Muscle of leg (tissue), 3 donors: ENCODE measurements at regions not wholly inside any gene's neighbourhood (a gene's known extent, or its start where the extent isn't known, plus 50 kb on each side); places are given as distances from the start of the nearest gene placed in this dataset.

ENCODE experiments used
- DNase-seq: peaks from one replicate; pipeline ENCODE4 v3.0.0; 2013
- H3K27ac ChIP-seq: one replicate; pipeline ENCODE4 v1.5.1; 2013; ENCODE audit warnings: mild to moderate bottlenecking, low read length, control low read depth
- H3K27me3 ChIP-seq: one replicate; pipeline ENCODE4 v1.6.1; 2013; ENCODE audit warnings: low read length; ENCODE audit not compliant: control insufficient read depth, insufficient read depth
- H3K36me3 ChIP-seq: one replicate; pipeline ENCODE4 v1.6.1; 2013; ENCODE audit warnings: low read length; ENCODE audit not compliant: control insufficient read depth, insufficient read depth
- H3K4me1 ChIP-seq: one replicate; pipeline ENCODE4 v1.6.1; 2013; ENCODE audit warnings: low read length; ENCODE audit not compliant: control insufficient read depth, insufficient read depth
- H3K4me3 ChIP-seq: one replicate; pipeline ENCODE4 v1.5.1; 2013; ENCODE audit warnings: low read length, control low read depth
- H3K9me3 ChIP-seq: replicated peaks from 2 replicates; pipeline ENCODE4 v1.6.1; 2013; ENCODE audit warnings: low read depth, low read length; ENCODE audit not compliant: control insufficient read depth
- WGBS: methylation state at CpG from one replicate; pipeline ENCODE4 v1.1.5; 2013; ENCODE audit warnings: missing lambda C conversion rate; ENCODE audit not compliant: insufficient coverage; 5-methylcytosine and 5-hydroxymethylcytosine counted together

- DNase-seq, result peak; percentile 89
- WGBS, result 42% methylated on average over 14 of the region's 21 CpGs
- Histone ChIP-seq H3K27me3 (peaks cover 9% of the 10 kb centered on the region), H3K36me3 (no peaks in the 10 kb centered on the region), H3K4me1 (peaks cover 69% of the 10 kb centered on the region), H3K27ac (peak overlapping the region; percentile 97), H3K4me3 (no peak overlapping the region), H3K9me3 (no peaks in the 10 kb centered on the region)
Observed at GRCh38 chr9:134538856-134539566, 102.6 kb upstream of the COL5A1 start.

DNA sequence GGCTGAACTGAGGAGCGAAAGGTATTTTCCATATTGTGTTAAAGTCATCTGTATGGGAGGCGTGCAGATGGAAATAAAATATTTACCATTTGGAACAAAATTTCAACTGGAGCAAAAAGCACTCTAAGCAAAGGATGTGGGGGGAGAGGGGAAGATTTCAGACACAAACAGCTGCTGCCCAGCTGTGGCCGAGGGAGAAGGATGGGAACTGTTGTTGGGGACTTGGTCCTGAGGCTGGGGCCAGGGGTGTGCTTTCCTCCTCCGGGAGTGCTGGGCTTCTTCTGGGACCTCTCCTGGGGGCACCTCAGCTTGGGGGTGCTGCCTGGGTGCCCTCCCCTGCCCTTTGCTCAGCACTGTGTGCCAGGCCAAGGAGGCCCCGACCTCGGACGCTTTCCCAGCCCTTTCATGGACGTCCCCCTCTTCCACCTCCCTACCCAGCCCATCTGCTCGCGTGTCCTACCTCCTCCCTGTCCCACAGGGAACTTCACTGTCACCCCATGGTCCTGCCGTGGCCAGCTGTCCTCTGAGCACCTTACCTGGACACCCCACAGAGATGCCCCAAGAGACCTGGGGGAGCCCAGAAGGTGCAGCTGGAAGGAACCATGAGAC lies 101.9 kb upstream of the COL5A1 start:
- H3K4me1 ChIP-seq, result peaks cover 70% of the 10 kb centered on the region
- H3K36me3 ChIP-seq, result no peaks in the 10 kb centered on the region
- no peak overlapping the region for H3K4me3 ChIP-seq
- no peaks in the 10 kb centered on the region for H3K9me3 ChIP-seq
- DNase-seq, result peak; percentile 96
- H3K27ac ChIP-seq, result peak overlapping the region; percentile 97
- WGBS, result 11% methylated on average over 8 of the region's 11 CpGs
- H3K27me3 ChIP-seq, result peaks cover 15% of the 10 kb centered on the region

GRCh38 chr9:134540276-134541096 lies 101.1 kb upstream of the COL5A1 start:
- no peaks in the 10 kb centered on the region for H3K9me3 ChIP-seq
- no peaks in the 10 kb centered on the region for H3K36me3 ChIP-seq
- peaks cover 19% of the 10 kb centered on the region for H3K27me3 ChIP-seq
- peaks cover 76% of the 10 kb centered on the region for H3K4me1 ChIP-seq
- peak overlapping the region; percentile 97 for H3K27ac ChIP-seq
- DNase-seq, result peak; percentile 82
- no peak overlapping the region for H3K4me3 ChIP-seq
- WGBS, result 3% methylated on average over 5 of the region's 19 CpGs

- no peak for DNase-seq
- Histone ChIP-seq H3K4me1 (peaks cover 81% of the 10 kb centered on the region), H3K36me3 (no peaks in the 10 kb centered on the region), H3K27me3 (peaks cover 23% of the 10 kb centered on the region), H3K9me3 (no peaks in the 10 kb centered on the region), H3K4me3 (no peak overlapping the region), H3K27ac (peak overlapping the region; percentile 97)
- 50% methylated on average over 19 of the region's 24 CpGs for WGBS
Observed at GRCh38 chr9:134541097-134541747, 100.4 kb upstream of the COL5A1 start.

DNA sequence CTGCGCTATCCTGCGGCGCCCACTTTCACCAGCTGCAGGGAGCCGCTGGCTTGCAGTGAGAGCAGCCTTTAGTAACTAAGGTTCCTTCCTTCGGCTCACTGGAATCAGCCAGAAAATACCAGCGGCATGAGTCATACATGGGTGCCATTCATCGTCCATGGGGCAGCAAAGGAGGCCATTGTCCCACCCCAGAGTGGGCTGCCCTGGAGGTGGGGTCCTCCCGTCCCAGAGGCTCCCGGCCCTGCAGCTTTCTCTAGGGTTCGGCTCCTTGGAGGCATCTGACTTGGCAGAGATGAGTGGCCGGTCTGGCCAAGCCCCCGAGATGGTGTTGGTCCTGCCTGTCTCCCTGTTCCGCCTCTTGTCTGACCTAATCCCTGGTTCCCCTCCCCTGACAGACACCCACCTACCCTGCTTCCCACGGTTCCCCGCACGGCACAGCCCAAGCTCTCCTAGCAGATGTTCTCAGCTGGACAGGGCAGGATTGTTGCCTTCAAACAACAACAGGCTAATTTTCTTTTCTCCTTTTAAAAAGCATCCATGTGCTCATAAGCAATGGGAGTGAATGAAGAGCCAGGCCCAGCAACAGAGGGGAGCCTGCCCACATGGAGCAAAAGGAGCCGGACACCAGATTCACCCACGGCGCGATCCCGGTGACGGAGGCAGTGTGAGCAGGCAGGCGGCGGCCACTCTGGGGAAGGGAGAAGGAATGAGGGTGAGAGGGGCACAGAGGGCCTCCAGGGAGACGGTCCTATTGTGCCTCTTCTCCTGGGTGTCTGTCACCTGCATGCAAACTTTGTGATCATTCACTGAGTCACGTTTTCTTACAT lies 97.0 kb upstream of the COL5A1 start:
- Histone ChIP-seq H3K9me3 (no peaks in the 10 kb centered on the region), H3K36me3 (no peaks in the 10 kb centered on the region), H3K4me3 (no peak overlapping the region), H3K27ac (peak overlapping the region; percentile 92), H3K4me1 (peaks cover 75% of the 10 kb centered on the region), H3K27me3 (peaks cover 36% of the 10 kb centered on the region)
- DNase-seq, result peak; percentile 74
- WGBS, result 46% methylated on average over 25 of the region's 26 CpGs

GRCh38 chr9:134545215-134545542 lies 96.4 kb upstream of the COL5A1 start:
- Histone ChIP-seq H3K27ac (peak overlapping the region; percentile 92), H3K4me1 (peaks cover 69% of the 10 kb centered on the region), H3K4me3 (no peak overlapping the region), H3K27me3 (peaks cover 36% of the 10 kb centered on the region), H3K9me3 (no peaks in the 10 kb centered on the region), H3K36me3 (no peaks in the 10 kb centered on the region)
- DNase-seq, result peak; percentile 91
- WGBS, result 8% methylated on average over 4 of the region's 7 CpGs

- peaks cover 34% of the 10 kb centered on the region for H3K27me3 ChIP-seq
- H3K4me3 ChIP-seq, result no peak overlapping the region
- DNase-seq, result peak; percentile 95
- no peaks in the 10 kb centered on the region for H3K36me3 ChIP-seq
- peaks cover 64% of the 10 kb centered on the region for H3K4me1 ChIP-seq
- no peaks in the 10 kb centered on the region for H3K9me3 ChIP-seq
- H3K27ac ChIP-seq, result peak overlapping the region; percentile 92
- WGBS, result 20% methylated on average over 24 of the region's 29 CpGs
Observed at GRCh38 chr9:134545543-134546245, 95.9 kb upstream of the COL5A1 start.

DNA sequence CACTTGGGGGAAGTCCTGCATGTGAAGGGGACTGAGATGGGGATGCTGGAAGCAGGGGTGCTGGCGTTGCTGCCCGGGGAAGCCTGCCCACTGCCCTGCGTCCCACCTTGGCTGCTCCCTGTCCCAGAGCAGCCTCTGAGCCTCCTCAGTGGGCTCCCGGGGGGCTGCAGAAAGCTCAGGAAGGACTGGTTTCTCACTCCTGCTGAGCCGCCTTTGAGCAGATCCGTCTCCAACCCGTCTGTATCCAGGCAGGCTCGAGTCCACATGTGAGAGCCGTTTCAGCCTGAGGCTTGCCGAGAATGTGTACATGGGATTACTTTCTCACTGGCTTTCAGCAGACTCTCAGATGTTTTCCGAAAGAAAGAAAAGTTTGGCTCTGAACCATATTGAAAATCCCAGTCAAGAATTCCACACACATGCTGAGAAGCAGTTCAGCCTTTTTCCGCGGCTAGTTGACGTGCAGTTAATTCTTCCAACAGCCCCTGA lies 95.3 kb upstream of the COL5A1 start:
- peak overlapping the region; percentile 92 for H3K27ac ChIP-seq
- no peaks in the 10 kb centered on the region for H3K36me3 ChIP-seq
- H3K4me1 ChIP-seq, result peaks cover 63% of the 10 kb centered on the region
- H3K4me3 ChIP-seq, result no peak overlapping the region
- WGBS, result 10% methylated on average over 14 of the region's 14 CpGs
- peak; percentile 99 for DNase-seq
- H3K9me3 ChIP-seq, result no peaks in the 10 kb centered on the region
- H3K27me3 ChIP-seq, result peaks cover 33% of the 10 kb centered on the region

- peak overlapping the region; percentile 92 for H3K27ac ChIP-seq
- no peak for DNase-seq
- peaks cover 63% of the 10 kb centered on the region for H3K4me1 ChIP-seq
- H3K4me3 ChIP-seq, result no peak overlapping the region
- 43% methylated on average over 8 of the region's 10 CpGs for WGBS
- peaks cover 33% of the 10 kb centered on the region for H3K27me3 ChIP-seq
- H3K36me3 ChIP-seq, result no peaks in the 10 kb centered on the region
- no peaks in the 10 kb centered on the region for H3K9me3 ChIP-seq
Observed at GRCh38 chr9:134546746-134547145, 94.9 kb upstream of the COL5A1 start.
